C4-2B (cell line): ENCODE measurements at regions not wholly inside any gene's neighbourhood (a gene's known extent, or its start where the extent isn't known, plus 50 kb on each side); places are given as distances from the start of the nearest gene placed in this dataset.
A peak's percentile ranks its signal among the peaks of the same experiment; 100 is the strongest.

Experiments used
- H3K27ac ChIP-seq: fragments of 450-650 bp; 2 replicates; pipeline ENCODE4 v1.5.1; 2017
- CTCF ChIP-seq: fragments of 450-650 bp; conservative IDR thresholded peaks from 2 replicates; pipeline ENCODE4 v1.5.1; 2017; ENCODE audit warnings: mild to moderate bottlenecking
- ZFX ChIP-seq: fragments of 450-650 bp; IDR thresholded peaks from 2 replicates; pipeline ENCODE4 v1.6.1; 2017

DNA sequence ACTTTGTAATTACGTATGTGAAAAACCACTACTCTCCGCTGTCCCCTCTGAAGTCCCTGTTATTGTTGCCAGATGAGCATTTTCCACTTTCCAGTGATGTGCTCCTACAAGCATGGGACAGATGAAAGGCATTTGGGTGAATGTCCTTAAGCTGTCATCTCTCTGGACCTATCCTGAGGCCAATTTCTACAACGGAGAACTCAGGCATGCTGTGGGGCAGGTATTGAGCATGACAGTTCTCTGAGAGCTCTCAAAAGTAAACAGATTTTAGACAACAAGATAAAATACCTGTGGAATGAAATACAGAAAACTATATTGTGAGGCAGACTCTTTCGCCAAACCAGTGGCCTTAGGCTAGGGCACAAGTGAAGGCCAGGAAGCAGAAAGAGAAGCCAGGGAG is 656.5 kb upstream of the NR2F2 start:
- no peak overlapping the region for H3K27ac ChIP-seq
- TF ChIP-seq ZFX (no peak), CTCF (no peak)

DNA sequence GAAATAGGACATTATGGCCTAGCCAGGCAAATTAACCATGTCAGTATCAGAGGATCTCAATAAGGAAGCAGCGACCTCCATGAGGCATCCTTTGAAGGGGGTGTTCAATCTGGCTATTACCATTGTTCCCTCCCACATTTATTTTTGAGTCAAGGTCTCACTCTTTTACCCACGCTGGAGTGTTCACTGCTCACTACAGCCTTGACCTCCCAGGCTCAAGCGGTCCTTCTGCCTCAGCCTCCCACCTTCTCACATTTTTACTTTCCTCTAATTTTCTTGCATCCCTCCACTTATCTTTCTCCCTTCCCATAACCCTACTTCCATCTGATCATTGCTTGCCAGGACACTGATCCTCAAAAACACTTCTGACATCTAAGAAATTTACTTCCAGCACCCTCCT is 654.0 kb upstream of the NR2F2 start:
- TF ChIP-seq CTCF (no peak), ZFX (no peak)
- H3K27ac ChIP-seq: peak overlapping the region; percentile 70

- H3K27ac ChIP-seq: peak overlapping the region; percentile 83
- TF ChIP-seq ZFX: no peak
- TF ChIP-seq CTCF: no peak
Observed at GRCh38 chr15:95679847-95680582, 650.5 kb upstream of the NR2F2 start.

GRCh38 chr15:95680728-95681127 is 649.8 kb upstream of the NR2F2 start:
- H3K27ac ChIP-seq: peak overlapping the region; percentile 83
- TF ChIP-seq CTCF: no peak
- no peak for TF ChIP-seq ZFX

GRCh38 chr15:95681836-95682544 is 648.5 kb upstream of the NR2F2 start:
- peak overlapping the region; percentile 41; the same call in 1 of the 2 replicates for H3K27ac ChIP-seq
- no peak; the same call in 1 of the 2 replicates for TF ChIP-seq ZFX
- no peak for TF ChIP-seq CTCF

GRCh38 chr15:95684126-95684525 is 646.4 kb upstream of the NR2F2 start:
- H3K27ac ChIP-seq: no peak overlapping the region
- TF ChIP-seq CTCF: no peak
- TF ChIP-seq ZFX: no peak

DNA sequence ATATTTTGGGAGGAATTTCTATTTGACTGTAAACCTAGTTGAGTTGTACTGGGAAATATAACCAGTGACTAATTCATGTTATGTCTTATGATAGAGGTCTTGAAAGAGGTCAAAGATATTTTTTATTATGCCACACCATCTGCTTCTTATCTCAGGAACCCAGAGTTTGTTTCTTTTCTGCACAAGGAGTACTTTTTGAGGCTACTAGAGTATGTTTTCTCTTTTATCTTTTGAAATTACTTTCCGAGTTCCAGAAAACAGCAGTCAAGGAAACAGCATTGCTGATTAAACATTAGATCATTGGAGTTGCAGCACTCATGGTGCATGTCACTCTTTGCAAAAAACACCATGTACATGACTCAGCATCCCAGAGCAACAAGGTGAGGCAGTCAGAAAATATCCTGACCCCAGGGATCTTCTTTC is 645.8 kb upstream of the NR2F2 start:
- H3K27ac ChIP-seq: no peak overlapping the region
- TF ChIP-seq ZFX (no peak), CTCF (no peak)
